A549 (cell line): ENCODE measurements at regions not wholly inside any gene's neighbourhood (a gene's known extent, or its start where the extent isn't known, plus 50 kb on each side); places are given as distances from the start of the nearest gene placed in this dataset.

Source experiments
- CTCF ChIP-seq: fragments of >200 bp; sonication (Bioruptor Twin); formaldehyde crosslinking; IDR thresholded peaks from 3 replicates; pipeline ENCODE4 v1.5.1; 2016
- E2F6 ChIP-seq: IDR thresholded peaks from 2 replicates; pipeline ENCODE4 v1.6.1; 2012; ENCODE audit warnings: low read depth, borderline replicate concordance
- EHMT2 ChIP-seq: fragments of 200-600 bp; sonication (generic); IDR thresholded peaks from 2 replicates; pipeline ENCODE4 v1.6.1; 2016; ENCODE audit warnings: antibody characterized with exemption, low read depth, mild to moderate bottlenecking, moderate library complexity
- ELK1 ChIP-seq: fragments of 150-350 bp; IDR thresholded peaks from 2 replicates; pipeline ENCODE4 v1.6.1; 2014; ENCODE audit warnings: low read depth, mild to moderate bottlenecking, low read length
- HEYL ChIP-seq: fragments of 250-450 bp; sonication (Bioruptor Pico); IDR thresholded peaks from 2 replicates; pipeline ENCODE4 v1.8.0; 2021; ENCODE audit warnings: mild to moderate bottlenecking, moderate library complexity
- MAX ChIP-seq: IDR thresholded peaks from 2 replicates; pipeline ENCODE4 v1.6.1; 2012
- POLR2A ChIP-seq: IDR thresholded peaks from 2 replicates; pipeline ENCODE4 v1.6.1; 2012; ENCODE audit warnings: mild to moderate bottlenecking, low read length
- RARB ChIP-seq: fragments of 250-450 bp; sonication (Bioruptor Pico); IDR thresholded peaks from 2 replicates; pipeline ENCODE4 v1.8.0; 2021; ENCODE audit warnings: mild to moderate bottlenecking, moderate library complexity
- USF2 ChIP-seq: fragments of 450-650 bp; IDR thresholded peaks from 2 replicates; pipeline ENCODE4 v1.6.1; 2014; ENCODE audit warnings: antibody characterized with exemption

- TF ChIP-seq USF2, result no peak
- no peak for TF ChIP-seq POLR2A
- TF ChIP-seq CTCF, result no peak
- TF ChIP-seq EHMT2, result no peak
- no peak for TF ChIP-seq ELK1
- no peak for TF ChIP-seq HEYL (CRISPR knock-in tag)
- no peak for TF ChIP-seq MAX
- no peak for TF ChIP-seq E2F6
- TF ChIP-seq RARB (CRISPR knock-in tag), result no peak
Measured at GRCh38 chr12:107328442-107329133, 235.2 kb upstream of the CRY1 start.
